ENCODE measurements at regions not wholly inside any gene's neighbourhood (a gene's known extent, or its start where the extent isn't known, plus 50 kb on each side); places are given as distances from the start of the nearest gene placed in this dataset.

GRCh38 chr6:145331066-145331465 is 404.3 kb downstream of the EPM2A start:
- no peak for TF ChIP-seq CTCF (IDR thresholded peaks at IDR 0.05)
- no peak for TF ChIP-seq POLR2AphosphoS5 (IDR thresholded peaks at IDR 0.05; ENCODE audit: low read depth, low read length)
